NCI-H446 treated with DMSO at 0.1 percent for 48 hours (cell line): ENCODE measurements at regions not wholly inside any gene's neighbourhood (a gene's known extent, or its start where the extent isn't known, plus 50 kb on each side); places are given as distances from the start of the nearest gene placed in this dataset.

Source experiments
- DNase-seq: peaks from one replicate; lab custom pipeline; 2025; lab: John Stamatoyannopoulos, UW

DNA sequence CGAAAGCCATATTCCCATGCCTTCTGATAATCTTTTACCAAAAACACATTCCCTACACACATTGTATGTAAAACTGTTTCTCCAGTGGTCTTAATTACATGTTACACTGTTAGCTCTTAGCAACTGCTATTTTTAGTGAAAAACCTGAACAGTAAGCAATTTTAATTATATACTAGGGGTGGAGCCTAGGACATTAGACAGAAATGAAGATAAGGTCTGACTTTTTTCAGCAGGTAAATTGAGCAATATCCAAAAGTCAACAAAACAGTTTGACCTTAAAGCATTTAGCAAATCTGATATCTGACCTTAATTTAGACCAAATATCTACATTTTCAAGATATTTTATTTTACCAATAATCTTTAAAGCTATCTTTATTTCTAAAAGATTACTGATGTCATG, 60.2 kb downstream of the PDE6H start:
- no peak for DNase-seq

DNA sequence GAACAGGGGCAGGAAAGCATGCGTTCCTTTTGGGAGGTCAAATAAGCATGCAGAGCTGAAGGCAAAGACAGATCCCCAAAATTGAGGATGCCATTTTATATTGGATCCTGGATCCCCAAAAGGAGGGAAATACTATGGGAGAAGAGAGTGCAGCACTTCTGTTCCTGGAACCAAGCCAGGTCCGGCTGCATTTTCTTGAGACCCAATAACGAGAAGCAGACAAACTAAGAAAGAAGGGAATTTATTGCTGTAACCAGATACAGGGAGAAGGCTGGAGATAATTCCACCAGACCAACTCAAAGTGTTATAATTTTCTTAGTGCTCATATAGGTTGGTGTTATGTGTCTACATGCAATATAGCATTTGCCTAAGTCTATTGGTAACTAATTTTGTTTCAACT, 60.8 kb downstream of the PDE6H start:
- DNase-seq: no peak

DNA sequence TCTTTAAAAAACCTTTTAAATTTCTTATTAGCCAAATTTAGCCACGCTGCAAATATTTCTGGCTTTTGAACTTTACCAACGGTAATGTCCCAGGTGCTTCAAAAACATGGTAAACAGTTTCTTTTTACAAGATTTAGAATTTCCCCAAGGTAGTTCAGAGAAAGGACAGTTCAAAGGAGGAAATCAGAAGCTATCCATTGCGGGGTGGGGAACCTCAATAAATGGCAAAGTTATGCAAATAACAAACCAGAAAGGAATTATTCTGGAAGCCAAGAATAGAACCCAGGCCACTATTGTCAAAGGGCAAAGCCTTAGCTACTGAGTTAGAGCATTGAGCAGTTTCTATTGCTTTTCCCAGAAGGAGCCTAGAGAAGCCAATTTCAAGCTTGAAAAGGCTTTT, 62.3 kb downstream of the PDE6H start:
- DNase-seq: no peak

DNA sequence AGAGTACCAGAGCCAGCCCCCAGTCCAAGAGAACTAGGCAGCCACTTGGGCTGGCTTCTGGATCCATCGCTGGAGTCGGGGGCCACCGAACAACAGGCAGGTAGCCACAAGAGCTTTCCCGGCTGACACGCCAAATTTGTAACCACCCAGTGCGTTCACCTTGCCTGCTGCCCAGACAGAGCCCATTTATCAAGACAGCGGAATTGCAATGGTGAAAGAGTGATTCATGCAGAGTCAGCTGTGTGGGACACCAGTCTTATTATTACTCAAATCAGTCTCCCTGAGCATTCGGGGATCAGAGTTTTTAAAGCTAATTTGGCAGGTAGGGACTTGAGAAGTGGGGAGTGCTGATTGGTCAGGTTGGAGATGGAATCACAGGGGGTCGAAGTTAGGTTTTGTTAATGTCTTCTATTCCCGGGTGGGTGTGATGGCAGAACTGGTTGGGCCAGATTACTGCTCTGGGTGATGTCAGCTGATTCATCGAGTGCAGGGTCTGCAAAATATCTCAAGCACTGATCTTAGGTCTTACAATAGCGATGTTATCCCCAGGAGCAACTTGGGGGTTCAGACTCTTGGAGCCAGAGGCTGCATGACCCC, 64.3 kb downstream of the PDE6H start:
- DNase-seq: no peak

DNA sequence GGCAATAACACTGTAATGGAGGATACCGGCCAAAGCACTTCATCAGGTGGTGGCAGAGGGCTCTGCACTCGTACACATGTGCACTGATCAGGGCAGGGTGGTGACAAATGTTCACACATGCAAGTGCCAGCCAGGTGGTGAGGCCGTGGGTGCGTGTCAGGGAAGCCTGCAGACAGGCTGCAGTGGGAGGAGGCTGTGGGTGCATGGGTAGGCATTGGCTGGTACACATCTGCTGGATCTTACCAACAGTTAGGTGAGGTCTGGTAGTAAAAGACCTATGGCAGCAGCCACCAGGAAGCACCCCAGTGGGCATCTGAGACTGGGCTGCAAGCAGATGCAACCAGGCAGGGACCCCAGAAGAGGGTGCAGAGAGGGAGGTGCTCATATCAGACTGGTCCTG, 65.3 kb downstream of the PDE6H start:
- DNase-seq: no peak

DNA sequence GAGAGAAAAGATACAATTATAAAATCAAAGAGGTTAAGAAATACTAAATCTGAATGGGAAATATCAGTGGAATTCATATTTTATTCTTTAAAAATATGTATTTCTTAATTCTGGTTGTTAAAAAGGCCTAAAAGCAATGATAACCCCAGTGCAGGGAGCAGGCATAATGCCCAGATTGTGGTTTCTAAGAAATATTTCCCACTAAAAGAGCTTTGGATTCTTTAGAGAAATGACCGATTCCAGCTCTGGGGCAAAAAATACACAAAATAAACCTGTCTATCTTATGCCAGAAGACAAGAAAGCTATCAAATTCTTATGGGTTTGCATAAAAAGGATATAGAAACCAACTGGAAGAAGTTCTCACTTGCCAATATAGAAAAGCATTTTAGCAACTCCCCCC, 71.6 kb downstream of the PDE6H start:
- no peak for DNase-seq

DNA sequence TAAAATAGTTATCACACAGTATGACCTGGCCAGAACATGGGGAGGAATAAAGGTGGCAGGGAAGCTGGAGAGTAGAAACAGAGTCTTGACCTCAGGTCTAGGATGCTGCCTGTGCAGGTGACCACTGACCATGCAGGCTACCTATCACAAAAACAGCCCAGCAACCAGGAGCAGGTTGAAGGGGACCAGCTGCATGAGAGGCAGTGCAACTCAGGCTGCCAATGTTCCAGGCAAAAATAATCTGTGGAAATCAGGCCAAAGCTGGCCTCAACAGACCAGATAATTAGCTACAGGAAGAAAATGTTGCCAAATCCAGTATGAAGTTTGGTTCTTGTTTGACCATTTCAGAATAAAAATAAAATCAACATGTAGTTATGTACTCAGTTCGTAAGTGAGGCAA, 72.6 kb downstream of the PDE6H start:
- DNase-seq: peak; percentile 17

DNA sequence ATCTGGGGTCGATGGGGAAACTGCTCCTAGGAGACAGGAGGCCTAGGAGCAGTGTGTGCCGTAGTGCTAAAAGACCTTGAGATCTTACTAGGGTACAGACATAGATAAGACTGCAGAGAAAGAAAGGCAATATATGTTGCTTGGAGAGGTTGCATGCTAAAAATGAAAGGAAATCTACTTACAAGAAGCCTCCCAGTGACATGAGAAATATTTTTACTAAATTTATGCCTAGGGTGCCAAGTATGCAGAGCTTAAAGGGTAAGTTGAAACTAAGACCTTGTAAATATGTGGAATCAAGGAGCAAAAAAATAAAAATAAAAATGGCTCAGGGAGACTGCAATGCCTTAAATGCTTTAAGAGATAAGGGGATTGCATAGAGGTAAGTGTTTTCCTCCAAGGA, 74.8 kb downstream of the PDE6H start:
- DNase-seq: no peak

DNA sequence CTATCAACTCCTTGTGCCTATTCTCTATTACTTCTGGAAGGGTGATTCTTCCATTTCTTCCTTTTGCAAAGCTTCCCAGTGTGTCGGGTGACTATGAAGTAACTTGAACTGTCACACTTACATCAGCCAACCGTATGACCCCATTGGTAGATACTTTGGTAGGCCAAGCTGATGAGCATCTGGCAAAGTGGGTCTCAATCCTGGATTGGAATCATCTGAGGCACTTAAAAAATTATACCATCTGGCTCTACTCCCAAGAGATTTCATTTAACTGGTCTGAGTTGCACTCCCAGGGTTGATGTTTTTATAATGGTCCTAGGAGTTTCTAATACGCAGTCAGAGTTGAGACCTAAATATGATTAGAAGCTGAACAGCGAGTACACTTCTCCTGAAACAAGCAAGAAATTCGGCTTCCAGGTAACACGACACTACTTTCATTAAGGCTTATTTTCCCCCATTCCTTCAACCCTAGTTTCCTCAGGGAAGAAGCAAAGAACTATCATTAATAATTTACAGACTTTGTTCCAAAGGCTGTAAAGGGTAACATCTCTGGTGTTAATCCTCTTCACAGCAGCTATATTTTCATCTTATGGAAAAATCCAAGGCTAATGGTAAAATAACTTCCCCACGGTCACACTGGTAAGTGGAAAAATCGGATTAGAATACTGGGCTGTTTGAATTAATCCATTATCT, 76.8 kb downstream of the PDE6H start:
- peak; percentile 84 for DNase-seq

DNA sequence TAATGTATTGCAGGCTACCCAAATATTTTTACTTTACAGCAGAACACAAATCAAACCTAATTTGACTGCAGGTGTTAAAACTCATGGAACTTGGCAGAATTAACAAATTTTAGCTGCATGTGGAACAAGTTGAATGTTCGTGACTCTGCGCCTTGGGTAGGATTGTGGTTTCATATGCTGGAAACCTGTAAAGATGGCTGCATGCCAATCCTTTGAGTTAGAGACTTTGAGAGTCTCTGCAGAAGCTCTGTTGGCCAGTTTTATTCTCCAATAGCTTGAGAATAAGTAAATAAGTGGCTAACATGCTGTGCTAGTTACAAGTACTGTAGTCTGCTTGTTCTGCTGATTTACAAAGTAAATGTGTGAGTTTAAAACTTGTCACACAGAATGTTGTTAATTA, 77.8 kb downstream of the PDE6H start:
- DNase-seq: peak; percentile 60

DNA sequence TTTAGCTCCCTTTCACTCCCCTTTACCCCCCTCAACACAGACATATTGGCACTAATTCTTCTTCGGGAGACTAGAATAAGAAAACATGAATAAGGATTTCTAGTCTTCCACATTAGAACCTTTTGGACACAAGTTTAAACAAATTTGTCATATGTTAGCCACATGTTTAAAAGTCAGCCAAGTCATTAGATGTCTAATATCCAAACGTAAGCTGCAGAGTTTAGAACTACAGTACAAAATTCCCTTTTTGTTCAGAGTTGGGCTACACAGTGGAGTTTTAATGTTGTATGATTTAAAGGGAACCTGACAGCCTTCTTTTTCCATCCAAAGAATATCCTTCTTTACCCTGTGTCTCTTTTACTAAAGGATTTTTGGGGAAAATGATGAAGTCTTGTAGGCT, 79.8 kb downstream of the PDE6H start:
- DNase-seq: no peak

DNA sequence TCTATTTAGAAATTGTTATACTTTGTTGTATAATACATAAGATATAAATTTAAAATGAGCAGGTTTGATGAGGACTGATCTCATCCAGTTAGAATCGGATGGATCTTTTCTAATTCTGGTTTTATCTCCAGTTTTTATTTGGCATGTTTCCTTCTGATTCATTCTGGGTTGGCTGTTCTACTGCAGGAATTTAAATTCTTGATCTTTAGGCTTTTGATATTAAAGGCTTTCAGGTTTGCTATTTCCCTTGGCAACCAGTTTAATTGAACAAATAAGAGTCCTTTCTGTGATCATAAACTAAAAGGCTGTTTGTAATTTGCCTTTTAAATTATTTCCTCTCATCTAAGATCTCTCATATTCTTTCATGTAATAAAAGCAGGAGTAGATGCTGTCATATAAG, 83.4 kb downstream of the PDE6H start:
- no peak for DNase-seq
